ENCODE measurements at regions not wholly inside any gene's neighbourhood (a gene's known extent, or its start where the extent isn't known, plus 50 kb on each side); places are given as distances from the start of the nearest gene placed in this dataset.

GRCh38 chr12:14283489-14284144, 81.9 kb upstream of the ATF7IP start:
- no peak for DNase-seq

GRCh38 chr12:14284184-14284722, 81.2 kb upstream of the ATF7IP start:
- no peak for DNase-seq

- no peak for DNase-seq
These were observed 75.9 kb upstream of the ATF7IP start for GRCh38 chr12:14289601-14290000.

- DNase-seq, result no peak
These were observed 74.5 kb upstream of the ATF7IP start for GRCh38 chr12:14290951-14291350.

GRCh38 chr12:14303661-14304155, 61.8 kb upstream of the ATF7IP start:
- DNase-seq, result no peak

GRCh38 chr12:14307004-14307403, 58.5 kb upstream of the ATF7IP start:
- DNase-seq, result no peak

- no peak for DNase-seq
These were observed 57.0 kb upstream of the ATF7IP start for GRCh38 chr12:14308516-14308915.

- DNase-seq, result no peak
These were observed 54.6 kb upstream of the ATF7IP start for GRCh38 chr12:14310866-14311265.

GRCh38 chr12:14313379-14314138, 51.9 kb upstream of the ATF7IP start:
- no peak for DNase-seq

GRCh38 chr12:14314801-14315200, 50.7 kb upstream of the ATF7IP start:
- no peak for DNase-seq

- DNase-seq, result no peak
These were observed 50.0 kb upstream of the ATF7IP start for GRCh38 chr12:14315501-14315900.
